ENCODE measurements at regions not wholly inside any gene's neighbourhood (a gene's known extent, or its start where the extent isn't known, plus 50 kb on each side); places are given as distances from the start of the nearest gene placed in this dataset.

GRCh38 chr1:82223091-82223490 is 422.4 kb downstream of the ADGRL2 start:
- Histone ChIP-seq H2BK120ac (ENCODE audit: low read depth, low read length) (no peak overlapping the region), H3K27me3 (ENCODE audit: control insufficient read depth in 3 of 3, insufficient read depth in 3 of 3, low read depth in 1 of 3, low read length in 3 of 3) (no peaks in the 10 kb centered on the region), H3K4me1 (ENCODE audit: control insufficient read depth in 2 of 2, insufficient read depth in 1 of 2, low read depth in 1 of 2, low read length in 2 of 2) (peaks cover 6 to 8% of the 10 kb centered on the region in 2 donors), H3K9me3 (replicated peaks in 1 of 2; ENCODE audit: control insufficient read depth in 2 of 2, insufficient read depth in 1 of 2, low read depth in 1 of 2, low read length in 2 of 2) (peaks cover 0 to 2% of the 10 kb centered on the region in 2 donors), H2AFZ (ENCODE audit: low read length) (no peak overlapping the region), H2BK12ac (ENCODE audit: low read length) (no peak overlapping the region), H4K91ac (ENCODE audit: low read depth, low read length, poor library complexity) (no peak overlapping the region), H3K79me1 (ENCODE audit: low read depth, low read length) (no peaks in the 10 kb centered on the region), H3K4me3 (ENCODE audit: low read length in 2 of 2) (no peak overlapping the region), H3K18ac (ENCODE audit: low read length) (no peak overlapping the region), H2BK5ac (ENCODE audit: low read length) (no peak overlapping the region), H3K36me3 (replicated peaks in 1 of 2; ENCODE audit: control insufficient read depth in 2 of 2, insufficient read depth in 2 of 2, low read length in 2 of 2) (no peaks in the 10 kb centered on the region), H2BK15ac (ENCODE audit: low read length) (no peak overlapping the region), H2AK5ac (ENCODE audit: low read depth, low read length) (no peak overlapping the region), H3K4me2 (ENCODE audit: insufficient read depth, low read length, poor library complexity, severe bottlenecking) (no peak overlapping the region), H3K23ac (ENCODE audit: low read depth, low read length, poor library complexity) (no peak overlapping the region), H3K14ac (ENCODE audit: low read length) (no peak overlapping the region), H4K8ac (ENCODE audit: low read depth, low read length) (no peak overlapping the region), H3K9ac (ENCODE audit: low read depth, low read length, poor library complexity) (no peak overlapping the region), H3K4ac (ENCODE audit: low read length) (no peak overlapping the region), H3K27ac (replicated peaks; ENCODE audit: low read length) (no peak overlapping the region)
- no peak for DNase-seq (ENCODE audit: low spot score)
- WGBS, 2 donors (ENCODE audit: extremely low coverage in 2 of 2, insufficient read length in 2 of 2, insufficient replicate concordance in 1 of 2) = no CpG with 5 or more reads among the region's 1 CpG

GRCh38 chr1:82221721-82222120 is 421.0 kb downstream of the ADGRL2 start:
- no peak overlapping the region for H3K9ac ChIP-seq (ENCODE audit: low read depth, low read length, poor library complexity)
- H3K27me3 ChIP-seq (ENCODE audit: control insufficient read depth in 3 of 3, insufficient read depth in 3 of 3, low read depth in 1 of 3, low read length in 3 of 3) = no peaks in the 10 kb centered on the region
- no peak overlapping the region for H2AFZ ChIP-seq (ENCODE audit: low read length)
- no peak overlapping the region for H2BK12ac ChIP-seq (ENCODE audit: low read length)
- peaks cover 0 to 2% of the 10 kb centered on the region in 2 donors for H3K9me3 ChIP-seq (replicated peaks in 1 of 2; ENCODE audit: control insufficient read depth in 2 of 2, insufficient read depth in 1 of 2, low read depth in 1 of 2, low read length in 2 of 2)
- no CpG with 5 or more reads among the region's 5 CpGs for WGBS, 2 donors (ENCODE audit: extremely low coverage in 2 of 2, insufficient read length in 2 of 2, insufficient replicate concordance in 1 of 2)
- no peak overlapping the region for H4K8ac ChIP-seq (ENCODE audit: low read depth, low read length)
- no peak overlapping the region for H3K4ac ChIP-seq (ENCODE audit: low read length)
- H3K23ac ChIP-seq (ENCODE audit: low read depth, low read length, poor library complexity) = no peak overlapping the region
- no peak overlapping the region for H3K4me2 ChIP-seq (ENCODE audit: insufficient read depth, low read length, poor library complexity, severe bottlenecking)
- H4K91ac ChIP-seq (ENCODE audit: low read depth, low read length, poor library complexity) = no peak overlapping the region
- H2BK5ac ChIP-seq (ENCODE audit: low read length) = no peak overlapping the region
- DNase-seq (ENCODE audit: low spot score) = no peak
- H3K14ac ChIP-seq (ENCODE audit: low read length) = no peak overlapping the region
- no peak overlapping the region for H3K4me3 ChIP-seq (ENCODE audit: low read length in 2 of 2)
- no peaks in the 10 kb centered on the region for H3K79me1 ChIP-seq (ENCODE audit: low read depth, low read length)
- no peak overlapping the region for H2BK120ac ChIP-seq (ENCODE audit: low read depth, low read length)
- no peak overlapping the region for H2AK5ac ChIP-seq (ENCODE audit: low read depth, low read length)
- no peak overlapping the region for H2BK15ac ChIP-seq (ENCODE audit: low read length)
- no peaks in the 10 kb centered on the region for H3K36me3 ChIP-seq (replicated peaks in 1 of 2; ENCODE audit: control insufficient read depth in 2 of 2, insufficient read depth in 2 of 2, low read length in 2 of 2)
- peaks cover 0 to 5% of the 10 kb centered on the region in 2 donors for H3K4me1 ChIP-seq (ENCODE audit: control insufficient read depth in 2 of 2, insufficient read depth in 1 of 2, low read depth in 1 of 2, low read length in 2 of 2)
- no peak overlapping the region for H3K27ac ChIP-seq (replicated peaks; ENCODE audit: low read length)
- H3K18ac ChIP-seq (ENCODE audit: low read length) = no peak overlapping the region

- peak overlapping the region; percentile 5 for H3K14ac ChIP-seq (ENCODE audit: low read length)
- H3K9ac ChIP-seq (ENCODE audit: low read depth, low read length, poor library complexity) = no peak overlapping the region
- no peaks in the 10 kb centered on the region for H3K27me3 ChIP-seq (ENCODE audit: control insufficient read depth in 3 of 3, insufficient read depth in 3 of 3, low read depth in 1 of 3, low read length in 3 of 3)
- no peak overlapping the region for H4K91ac ChIP-seq (ENCODE audit: low read depth, low read length, poor library complexity)
- no peak overlapping the region for H3K18ac ChIP-seq (ENCODE audit: low read length)
- no peak overlapping the region for H2BK120ac ChIP-seq (ENCODE audit: low read depth, low read length)
- H2BK5ac ChIP-seq (ENCODE audit: low read length) = no peak overlapping the region
- no peak overlapping the region for H3K4me3 ChIP-seq (ENCODE audit: low read length in 2 of 2)
- H2BK12ac ChIP-seq (ENCODE audit: low read length) = no peak overlapping the region
- H3K9me3 ChIP-seq (replicated peaks in 1 of 2; ENCODE audit: control insufficient read depth in 2 of 2, insufficient read depth in 1 of 2, low read depth in 1 of 2, low read length in 2 of 2) = peaks cover 0 to 2% of the 10 kb centered on the region in 2 donors
- no peak overlapping the region for H4K8ac ChIP-seq (ENCODE audit: low read depth, low read length)
- no peak overlapping the region for H2AFZ ChIP-seq (ENCODE audit: low read length)
- H3K36me3 ChIP-seq (replicated peaks in 1 of 2; ENCODE audit: control insufficient read depth in 2 of 2, insufficient read depth in 2 of 2, low read length in 2 of 2) = no peaks in the 10 kb centered on the region
- no peak overlapping the region for H2BK15ac ChIP-seq (ENCODE audit: low read length)
- no peak overlapping the region for H2AK5ac ChIP-seq (ENCODE audit: low read depth, low read length)
- H3K79me1 ChIP-seq (ENCODE audit: low read depth, low read length) = no peaks in the 10 kb centered on the region
- peaks cover 0 to 3% of the 10 kb centered on the region in 2 donors for H3K4me1 ChIP-seq (ENCODE audit: control insufficient read depth in 2 of 2, insufficient read depth in 1 of 2, low read depth in 1 of 2, low read length in 2 of 2)
- no CpG with 5 or more reads among the region's 5 CpGs for WGBS, 2 donors (ENCODE audit: extremely low coverage in 2 of 2, insufficient read length in 2 of 2, insufficient replicate concordance in 1 of 2)
- no peak overlapping the region for H3K4me2 ChIP-seq (ENCODE audit: insufficient read depth, low read length, poor library complexity, severe bottlenecking)
- no peak overlapping the region for H3K4ac ChIP-seq (ENCODE audit: low read length)
- no peak overlapping the region for H3K27ac ChIP-seq (replicated peaks; ENCODE audit: low read length)
- DNase-seq (ENCODE audit: low spot score) = no peak
- H3K23ac ChIP-seq (ENCODE audit: low read depth, low read length, poor library complexity) = no peak overlapping the region
These were observed 420.0 kb downstream of the ADGRL2 start for GRCh38 chr1:82220754-82221153.

- Histone ChIP-seq H3K36me3 (replicated peaks in 1 of 2; ENCODE audit: control insufficient read depth in 2 of 2, insufficient read depth in 2 of 2, low read length in 2 of 2) (no peaks in the 10 kb centered on the region), H4K8ac (ENCODE audit: low read depth, low read length) (no peak overlapping the region), H3K9me3 (replicated peaks in 1 of 2; ENCODE audit: control insufficient read depth in 2 of 2, insufficient read depth in 1 of 2, low read depth in 1 of 2, low read length in 2 of 2) (peaks cover 0 to 2% of the 10 kb centered on the region in 2 donors), H2BK5ac (ENCODE audit: low read length) (no peak overlapping the region), H2BK15ac (ENCODE audit: low read length) (no peak overlapping the region), H3K4me3 (ENCODE audit: low read length in 2 of 2) (no peak overlapping the region), H3K4me2 (ENCODE audit: insufficient read depth, low read length, poor library complexity, severe bottlenecking) (no peak overlapping the region), H2BK12ac (ENCODE audit: low read length) (no peak overlapping the region), H4K91ac (ENCODE audit: low read depth, low read length, poor library complexity) (no peak overlapping the region), H3K14ac (ENCODE audit: low read length) (no peak overlapping the region), H3K79me1 (ENCODE audit: low read depth, low read length) (no peaks in the 10 kb centered on the region), H3K23ac (ENCODE audit: low read depth, low read length, poor library complexity) (no peak overlapping the region), H3K27me3 (ENCODE audit: control insufficient read depth in 3 of 3, insufficient read depth in 3 of 3, low read depth in 1 of 3, low read length in 3 of 3) (no peaks in the 10 kb centered on the region), H2BK120ac (ENCODE audit: low read depth, low read length) (no peak overlapping the region), H3K9ac (ENCODE audit: low read depth, low read length, poor library complexity) (no peak overlapping the region), H3K27ac (replicated peaks; ENCODE audit: low read length) (no peak overlapping the region), H2AK5ac (ENCODE audit: low read depth, low read length) (no peak overlapping the region), H3K18ac (ENCODE audit: low read length) (no peak overlapping the region), H2AFZ (ENCODE audit: low read length) (no peak overlapping the region), H3K4me1 (ENCODE audit: control insufficient read depth in 2 of 2, insufficient read depth in 1 of 2, low read depth in 1 of 2, low read length in 2 of 2) (peaks cover 0 to 3% of the 10 kb centered on the region in 2 donors), H3K4ac (ENCODE audit: low read length) (no peak overlapping the region)
- WGBS, 2 donors (ENCODE audit: extremely low coverage in 2 of 2, insufficient read length in 2 of 2, insufficient replicate concordance in 1 of 2) = no CpG with 5 or more reads among the region's 3 CpGs
- no peak for DNase-seq (ENCODE audit: low spot score)
These were observed 419.1 kb downstream of the ADGRL2 start for GRCh38 chr1:82219841-82220240.
